ENCODE measurements at regions not wholly inside any gene's neighbourhood (a gene's known extent, or its start where the extent isn't known, plus 50 kb on each side); places are given as distances from the start of the nearest gene placed in this dataset.

- H3F3A ChIP-seq (ENCODE audit: insufficient read depth, low read length), result no peaks in the 10 kb centered on the region
- H3K9me2 ChIP-seq (ENCODE audit: low read depth, low read length), result no peaks in the 10 kb centered on the region
- no peak overlapping the region for H2AFZ ChIP-seq (ENCODE audit: low read length)
- no peak overlapping the region for H3K27ac ChIP-seq (ENCODE audit: low read depth, low read length, poor library complexity, severe bottlenecking)
- H3K27me3 ChIP-seq (ENCODE audit: insufficient read depth, low read length), result no peaks in the 10 kb centered on the region
- H3K4me3 ChIP-seq (ENCODE audit: low read depth, low read length, poor library complexity, severe bottlenecking), result no peak overlapping the region
- H3K4me2 ChIP-seq (ENCODE audit: low read length), result no peak overlapping the region
- H3K9me3 ChIP-seq (ENCODE audit: low read length), result no peaks in the 10 kb centered on the region
- H3K4me1 ChIP-seq (ENCODE audit: insufficient read depth, low read length, severe bottlenecking), result no peaks in the 10 kb centered on the region
- H3K79me2 ChIP-seq (ENCODE audit: insufficient read depth, low read length), result no peaks in the 10 kb centered on the region
- TF ChIP-seq CTCF (IDR thresholded peaks at IDR 0.05; ENCODE audit: low read length), result no peak
- TF ChIP-seq EZH2 (IDR thresholded peaks at IDR 0.05; ENCODE audit: borderline replicate concordance, low read length), result no peak
- no peak overlapping the region for H3K9ac ChIP-seq (ENCODE audit: low read length)
- no peaks in the 10 kb centered on the region for H3K36me3 ChIP-seq (ENCODE audit: insufficient read depth, low read length)
- H4K20me1 ChIP-seq (ENCODE audit: insufficient read depth, low read length), result no peaks in the 10 kb centered on the region
Measured at GRCh38 chr1:83787246-83787998, 211.5 kb downstream of the TTLL7 start.

GRCh38 chr1:83781667-83782066, 217.3 kb downstream of the TTLL7 start:
- Histone ChIP-seq H3F3A (ENCODE audit: insufficient read depth, low read length) (no peaks in the 10 kb centered on the region), H3K27ac (ENCODE audit: low read depth, low read length, poor library complexity, severe bottlenecking) (no peak overlapping the region), H3K4me2 (ENCODE audit: low read length) (no peak overlapping the region), H3K4me1 (ENCODE audit: insufficient read depth, low read length, severe bottlenecking) (no peaks in the 10 kb centered on the region), H3K79me2 (ENCODE audit: insufficient read depth, low read length) (no peaks in the 10 kb centered on the region), H3K9me2 (ENCODE audit: low read depth, low read length) (no peaks in the 10 kb centered on the region), H3K9me3 (ENCODE audit: low read length) (no peaks in the 10 kb centered on the region), H4K20me1 (ENCODE audit: insufficient read depth, low read length) (no peaks in the 10 kb centered on the region), H3K4me3 (ENCODE audit: low read depth, low read length, poor library complexity, severe bottlenecking) (no peak overlapping the region), H3K27me3 (ENCODE audit: insufficient read depth, low read length) (no peaks in the 10 kb centered on the region), H3K36me3 (ENCODE audit: insufficient read depth, low read length) (no peaks in the 10 kb centered on the region), H3K9ac (ENCODE audit: low read length) (no peak overlapping the region), H2AFZ (ENCODE audit: low read length) (no peak overlapping the region)
- no peak for TF ChIP-seq CTCF (IDR thresholded peaks at IDR 0.05; ENCODE audit: low read length)
- TF ChIP-seq EZH2 (IDR thresholded peaks at IDR 0.05; ENCODE audit: borderline replicate concordance, low read length), result no peak

GRCh38 chr1:83779565-83779964, 219.4 kb downstream of the TTLL7 start:
- no peaks in the 10 kb centered on the region for H3K9me2 ChIP-seq (ENCODE audit: low read depth, low read length)
- no peaks in the 10 kb centered on the region for H4K20me1 ChIP-seq (ENCODE audit: insufficient read depth, low read length)
- H3K27ac ChIP-seq (ENCODE audit: low read depth, low read length, poor library complexity, severe bottlenecking), result no peak overlapping the region
- no peaks in the 10 kb centered on the region for H3K27me3 ChIP-seq (ENCODE audit: insufficient read depth, low read length)
- H3K79me2 ChIP-seq (ENCODE audit: insufficient read depth, low read length), result no peaks in the 10 kb centered on the region
- H3K9ac ChIP-seq (ENCODE audit: low read length), result no peak overlapping the region
- H3F3A ChIP-seq (ENCODE audit: insufficient read depth, low read length), result no peaks in the 10 kb centered on the region
- H3K9me3 ChIP-seq (ENCODE audit: low read length), result no peaks in the 10 kb centered on the region
- no peaks in the 10 kb centered on the region for H3K36me3 ChIP-seq (ENCODE audit: insufficient read depth, low read length)
- H3K4me1 ChIP-seq (ENCODE audit: insufficient read depth, low read length, severe bottlenecking), result peaks cover 6% of the 10 kb centered on the region
- TF ChIP-seq CTCF (IDR thresholded peaks at IDR 0.05; ENCODE audit: low read length) (no peak), EZH2 (IDR thresholded peaks at IDR 0.05; ENCODE audit: borderline replicate concordance, low read length) (no peak)
- no peak overlapping the region for H3K4me3 ChIP-seq (ENCODE audit: low read depth, low read length, poor library complexity, severe bottlenecking)
- no peak overlapping the region for H2AFZ ChIP-seq (ENCODE audit: low read length)
- no peak overlapping the region for H3K4me2 ChIP-seq (ENCODE audit: low read length)
